OCI-LY1 (cell line): ENCODE measurements at regions not wholly inside any gene's neighbourhood (a gene's known extent, or its start where the extent isn't known, plus 50 kb on each side); places are given as distances from the start of the nearest gene placed in this dataset.

Experiments
- CTCF ChIP-seq: fragments of 200-600 bp; sonication (generic), shearing (Covaris generic); IDR thresholded peaks from 2 replicates; pipeline ENCODE4 v1.5.1; 2017; ENCODE audit warnings: mild to moderate bottlenecking, antibody characterized with exemption, low read length, moderate library complexity, mixed read lengths
- EZH2 ChIP-seq: fragments of 200-600 bp; sonication (generic), shearing (Covaris generic); IDR thresholded peaks from 2 replicates; pipeline ENCODE4 v1.8.0; 2017; ENCODE audit warnings: borderline replicate concordance, mixed run types, mild to moderate bottlenecking, antibody characterized with exemption, low read length, moderate library complexity, mixed read lengths

- TF ChIP-seq EZH2 (no peak), CTCF (no peak)
Observed at GRCh38 chr3:150306083-150306482, 102.0 kb upstream of the TSC22D2 start.
